GM19324 (cell line): ENCODE measurements at regions not wholly inside any gene's neighbourhood (a gene's known extent, or its start where the extent isn't known, plus 50 kb on each side); places are given as distances from the start of the nearest gene placed in this dataset.
"Not testable (repeated sequence)": the region's sequence is repeated elsewhere in the genome, so short reads cannot be mapped to it uniquely, and the experiment has no call there.

Experiments
- ATAC-seq: cut with Tn5 transposase; IDR thresholded peaks from one replicate; pipeline ENCODE4 v1.9.1; 2021; ENCODE audit warnings: mild to moderate bottlenecking, moderate library complexity; ENCODE audit not compliant: unreplicated experiment, low FRiP score

GRCh38 chr1:199083680-199084079 is 444.8 kb downstream of the PTPRC start:
- ATAC-seq = no peak

- no peak for ATAC-seq
These were observed 445.5 kb downstream of the PTPRC start for GRCh38 chr1:199084293-199084692.

GRCh38 chr1:199085903-199086302 is 447.1 kb downstream of the PTPRC start:
- ATAC-seq = no peak

GRCh38 chr1:199087144-199087543 is 448.3 kb downstream of the PTPRC start:
- no peak for ATAC-seq

- ATAC-seq = peak; percentile 86
These were observed 450.7 kb downstream of the PTPRC start for GRCh38 chr1:199089393-199090122.

GRCh38 chr1:199095628-199096027 is 456.8 kb downstream of the PTPRC start:
- ATAC-seq = not testable (repeated sequence)

- no peak for ATAC-seq
These were observed 457.8 kb downstream of the PTPRC start for GRCh38 chr1:199096591-199096990.

- ATAC-seq = no peak
These were observed 459.6 kb downstream of the PTPRC start for GRCh38 chr1:199098468-199098867.

GRCh38 chr1:199101139-199101538 is 462.3 kb downstream of the PTPRC start:
- ATAC-seq = no peak

- ATAC-seq = no peak
These were observed 462.8 kb downstream of the PTPRC start for GRCh38 chr1:199101635-199102034.

- no peak for ATAC-seq
These were observed 463.4 kb downstream of the PTPRC start for GRCh38 chr1:199102239-199102638.

GRCh38 chr1:199109160-199109559 is 470.3 kb downstream of the PTPRC start:
- no peak for ATAC-seq

GRCh38 chr1:199112365-199112764 is 473.5 kb downstream of the PTPRC start:
- ATAC-seq = no peak

GRCh38 chr1:199113265-199113869 is 474.5 kb downstream of the PTPRC start:
- ATAC-seq = peak; percentile 73

- no peak for ATAC-seq
These were observed 477.6 kb downstream of the PTPRC start for GRCh38 chr1:199116488-199116887.

GRCh38 chr1:199121047-199121446 is 482.2 kb downstream of the PTPRC start:
- no peak for ATAC-seq

GRCh38 chr1:199122085-199122484 is 483.2 kb downstream of the PTPRC start:
- no peak for ATAC-seq

GRCh38 chr1:199122532-199123311 is 483.9 kb downstream of the PTPRC start:
- ATAC-seq = no peak

GRCh38 chr1:199123615-199124014 is 484.8 kb downstream of the PTPRC start:
- ATAC-seq = no peak

GRCh38 chr1:199124351-199124750 is 485.5 kb downstream of the PTPRC start:
- ATAC-seq = no peak

- no peak for ATAC-seq
These were observed 490.4 kb downstream of the PTPRC start for GRCh38 chr1:199129247-199129646.
